HUES6 (cell line): ENCODE measurements at regions not wholly inside any gene's neighbourhood (a gene's known extent, or its start where the extent isn't known, plus 50 kb on each side); places are given as distances from the start of the nearest gene placed in this dataset.

Source experiments
- H3K27ac ChIP-seq: 2 replicates; pipeline ENCODE4 v1.7.0; 2013; ENCODE audit warnings: low read depth, mild to moderate bottlenecking, low read length, inconsistent platforms
- H3K27me3 ChIP-seq: 2 replicates; pipeline ENCODE4 v1.6.1; 2013; ENCODE audit warnings: low read length; ENCODE audit not compliant: control insufficient read depth, insufficient read depth
- H3K36me3 ChIP-seq: 2 replicates; pipeline ENCODE4 v1.6.1; 2013; ENCODE audit warnings: low read length; ENCODE audit not compliant: control insufficient read depth, insufficient read depth
- H3K4me1 ChIP-seq: 2 replicates; pipeline ENCODE4 v1.6.1; 2013; ENCODE audit warnings: low read length; ENCODE audit not compliant: control insufficient read depth, insufficient read depth
- H3K4me3 ChIP-seq: 2 replicates; pipeline ENCODE4 v1.5.1; 2013; ENCODE audit warnings: low read depth, low read length
- H3K9ac ChIP-seq: one replicate; pipeline ENCODE4 v1.6.1; 2013; ENCODE audit warnings: mild to moderate bottlenecking, low read length
- H3K9me3 ChIP-seq: 2 replicates; pipeline ENCODE4 v1.6.1; 2013; ENCODE audit warnings: low read depth, low read length; ENCODE audit not compliant: control insufficient read depth, insufficient read depth

- Histone ChIP-seq H3K9me3 (peaks cover 10% of the 10 kb centered on the region; the same call in 1 of the 2 replicates), H3K27me3 (no peaks in the 10 kb centered on the region), H3K36me3 (no peaks in the 10 kb centered on the region), H3K9ac (no peak overlapping the region), H3K4me1 (peaks cover 13% of the 10 kb centered on the region), H3K27ac (no peak overlapping the region), H3K4me3 (no peak overlapping the region)
Measured at GRCh38 chr7:53638517-53638916, 603.1 kb downstream of the POM121L12 start.

GRCh38 chr7:53641091-53641490, 605.7 kb downstream of the POM121L12 start:
- Histone ChIP-seq H3K27ac (no peak overlapping the region), H3K4me3 (no peak overlapping the region), H3K36me3 (no peaks in the 10 kb centered on the region), H3K27me3 (no peaks in the 10 kb centered on the region), H3K9ac (no peak overlapping the region), H3K4me1 (peaks cover 18% of the 10 kb centered on the region), H3K9me3 (peaks cover 6% of the 10 kb centered on the region; the same call in 1 of the 2 replicates)

DNA sequence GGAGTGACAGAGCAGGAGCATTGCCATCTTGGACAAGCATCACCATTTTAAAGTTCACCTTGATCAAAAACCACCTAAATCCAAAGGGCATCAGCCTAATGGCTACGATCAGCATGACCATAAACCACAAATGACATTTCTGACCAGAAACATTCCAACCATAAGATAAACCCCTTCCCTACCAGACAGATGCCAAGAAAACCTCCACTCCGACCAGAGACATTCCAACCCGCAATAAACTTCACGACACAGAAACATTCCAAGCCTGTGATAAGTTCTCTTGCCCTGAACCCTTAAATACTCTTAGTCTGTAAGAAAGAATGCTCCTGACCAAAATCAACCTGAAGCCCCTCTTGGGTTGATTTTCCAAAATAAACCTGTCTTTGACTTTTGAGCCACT, 606.9 kb downstream of the POM121L12 start:
- H3K36me3 ChIP-seq = no peaks in the 10 kb centered on the region
- H3K27ac ChIP-seq = peak overlapping the region; percentile 50; the same call in 1 of the 2 replicates
- no peaks in the 10 kb centered on the region for H3K27me3 ChIP-seq
- H3K9ac ChIP-seq = no peak overlapping the region
- no peak overlapping the region for H3K4me3 ChIP-seq
- peaks cover 18% of the 10 kb centered on the region for H3K4me1 ChIP-seq
- H3K9me3 ChIP-seq = no peaks in the 10 kb centered on the region

DNA sequence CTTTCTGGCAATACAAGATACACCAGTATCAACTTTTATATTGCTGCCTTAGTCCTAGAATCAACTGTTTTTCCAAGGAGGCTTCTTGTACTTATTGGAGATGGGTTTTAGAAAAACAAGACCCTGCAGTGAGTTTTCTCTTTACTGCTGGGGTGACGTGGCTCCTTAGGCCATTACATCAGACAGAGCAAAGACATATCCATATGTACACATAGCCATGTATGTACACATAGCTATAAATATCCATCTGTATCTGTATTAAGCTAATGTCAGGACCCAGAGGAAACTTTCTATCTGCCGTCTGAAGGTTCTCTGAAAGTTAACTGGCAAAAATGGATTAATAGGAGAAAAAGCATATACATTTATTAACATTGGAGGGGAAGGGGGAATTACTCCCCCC, 607.4 kb downstream of the POM121L12 start:
- Histone ChIP-seq H3K36me3 (no peaks in the 10 kb centered on the region), H3K9ac (no peak overlapping the region), H3K27me3 (no peaks in the 10 kb centered on the region), H3K9me3 (no peaks in the 10 kb centered on the region), H3K4me1 (peaks cover 18% of the 10 kb centered on the region), H3K27ac (peak overlapping the region; percentile 56; the same call in 1 of the 2 replicates), H3K4me3 (no peak overlapping the region)

GRCh38 chr7:53656881-53657280, 621.4 kb downstream of the POM121L12 start:
- Histone ChIP-seq H3K9me3 (no peaks in the 10 kb centered on the region), H3K27me3 (no peaks in the 10 kb centered on the region), H3K4me1 (no peaks in the 10 kb centered on the region), H3K27ac (no peak overlapping the region), H3K36me3 (no peaks in the 10 kb centered on the region), H3K9ac (no peak overlapping the region), H3K4me3 (no peak overlapping the region)

GRCh38 chr7:53657586-53657985, 622.2 kb downstream of the POM121L12 start:
- Histone ChIP-seq H3K27me3 (no peaks in the 10 kb centered on the region), H3K9me3 (no peaks in the 10 kb centered on the region), H3K4me3 (no peak overlapping the region), H3K27ac (no peak overlapping the region), H3K4me1 (no peaks in the 10 kb centered on the region), H3K36me3 (no peaks in the 10 kb centered on the region), H3K9ac (no peak overlapping the region)

DNA sequence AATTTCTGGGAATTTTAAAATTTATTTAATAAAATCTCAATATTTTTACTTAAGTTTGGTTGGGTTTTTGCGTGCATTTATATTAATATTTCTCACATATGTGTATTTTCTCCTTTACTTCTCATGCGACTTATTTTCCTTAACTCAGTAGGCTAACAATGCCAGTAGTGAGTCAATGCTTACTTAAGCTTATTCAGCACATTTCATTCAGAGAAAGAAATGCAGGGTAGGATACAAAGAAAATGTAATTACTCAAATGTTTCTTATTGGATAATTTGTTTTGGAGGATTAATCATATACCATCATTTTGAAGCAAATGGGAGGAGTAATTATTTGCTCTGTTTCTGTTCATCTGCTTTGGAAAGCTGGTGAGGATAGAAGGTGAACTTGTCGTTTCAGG, 623.5 kb downstream of the POM121L12 start:
- Histone ChIP-seq H3K9ac (no peak overlapping the region), H3K27ac (no peak overlapping the region), H3K4me3 (no peak overlapping the region), H3K27me3 (no peaks in the 10 kb centered on the region), H3K36me3 (no peaks in the 10 kb centered on the region), H3K9me3 (no peaks in the 10 kb centered on the region), H3K4me1 (no peaks in the 10 kb centered on the region)

DNA sequence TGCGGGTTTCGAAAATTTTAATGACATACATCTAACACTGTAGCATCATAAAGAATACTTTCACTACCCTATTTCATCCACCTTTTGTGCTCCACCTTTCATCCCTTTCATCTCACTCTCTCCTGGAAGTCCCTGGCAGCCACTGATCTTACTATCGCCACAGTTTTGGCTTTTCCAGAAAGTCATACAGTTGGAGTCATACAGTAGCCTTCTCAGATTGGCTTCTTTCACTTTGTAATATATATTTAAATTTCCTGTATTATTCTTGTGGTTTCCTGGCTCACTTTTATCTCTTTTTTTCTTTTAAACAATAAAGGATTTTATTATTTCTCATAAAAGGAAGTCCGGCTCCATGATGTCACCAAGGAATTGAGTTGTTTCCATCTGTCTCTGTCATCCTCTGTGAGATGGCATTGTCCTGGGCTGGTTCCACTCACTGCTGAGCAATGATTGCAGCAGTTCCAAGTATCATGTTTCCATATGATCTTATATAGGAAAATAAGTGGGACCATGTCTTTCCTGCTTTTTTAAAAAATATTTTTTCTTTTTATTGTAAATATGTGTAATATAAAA, 626.3 kb downstream of the POM121L12 start:
- Histone ChIP-seq H3K9me3 (no peaks in the 10 kb centered on the region), H3K4me1 (no peaks in the 10 kb centered on the region), H3K27ac (no peak overlapping the region), H3K9ac (no peak overlapping the region), H3K36me3 (no peaks in the 10 kb centered on the region), H3K4me3 (no peak overlapping the region), H3K27me3 (no peaks in the 10 kb centered on the region)

DNA sequence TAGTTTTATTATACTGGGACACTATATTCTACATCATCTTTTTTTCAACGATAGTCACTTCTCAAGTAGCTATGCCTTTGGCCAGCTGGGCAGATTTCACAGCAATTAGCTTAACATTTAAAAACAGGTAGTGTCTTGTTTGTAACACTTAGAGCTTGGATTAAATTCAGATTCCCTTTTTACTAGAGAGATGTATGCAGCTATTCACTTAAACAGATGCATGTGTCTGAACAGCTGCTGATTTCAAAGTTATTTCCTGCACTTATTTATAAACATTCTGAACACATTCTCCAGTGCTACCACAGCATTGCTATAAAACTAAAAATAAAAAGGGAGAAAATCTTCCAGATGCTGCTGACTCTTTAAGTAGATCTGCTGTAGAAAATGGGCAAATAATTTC, 637.2 kb downstream of the POM121L12 start:
- Histone ChIP-seq H3K9ac (no peak overlapping the region), H3K27me3 (no peaks in the 10 kb centered on the region), H3K27ac (no peak overlapping the region), H3K36me3 (no peaks in the 10 kb centered on the region), H3K9me3 (0 out of 2 replicates have a peak, but pooled peaks cover 2% of the 10 kb centered on the region), H3K4me3 (no peak overlapping the region), H3K4me1 (no peaks in the 10 kb centered on the region)

DNA sequence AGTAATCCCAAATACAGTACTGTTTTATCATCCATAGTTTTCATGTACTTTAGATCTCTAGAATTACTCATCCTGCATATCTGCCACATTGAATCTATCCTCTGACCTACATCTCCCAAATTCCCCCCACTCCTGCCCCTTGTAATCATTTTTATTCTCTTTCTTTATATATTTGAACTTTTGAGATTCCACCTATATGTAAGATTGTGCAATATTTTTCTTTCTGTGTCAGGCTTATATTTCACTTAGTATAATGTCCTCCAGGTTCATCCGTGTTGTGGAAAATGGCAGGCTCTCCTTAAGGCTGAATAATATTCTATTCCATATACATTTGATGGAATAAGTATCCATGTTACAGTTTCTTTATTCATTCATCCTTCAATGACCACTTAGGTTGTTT, 640.4 kb downstream of the POM121L12 start:
- no peak overlapping the region for H3K9ac ChIP-seq
- H3K36me3 ChIP-seq = no peaks in the 10 kb centered on the region
- no peaks in the 10 kb centered on the region for H3K27me3 ChIP-seq
- H3K9me3 ChIP-seq = peaks cover under 1% of the 10 kb centered on the region; the same call in 1 of the 2 replicates
- H3K4me1 ChIP-seq = no peaks in the 10 kb centered on the region
- no peak overlapping the region for H3K4me3 ChIP-seq
- H3K27ac ChIP-seq = no peak overlapping the region

- Histone ChIP-seq H3K27ac (no peak overlapping the region), H3K36me3 (no peaks in the 10 kb centered on the region), H3K4me1 (no peaks in the 10 kb centered on the region), H3K9me3 (peaks cover 5% of the 10 kb centered on the region; the same call in 1 of the 2 replicates), H3K4me3 (no peak overlapping the region), H3K9ac (no peak overlapping the region), H3K27me3 (no peaks in the 10 kb centered on the region)
Measured at GRCh38 chr7:53684693-53685092, 649.3 kb downstream of the POM121L12 start.
